Neural progenitor cell (in vitro differentiated cells): ENCODE measurements at regions not wholly inside any gene's neighbourhood (a gene's known extent, or its start where the extent isn't known, plus 50 kb on each side); places are given as distances from the start of the nearest gene placed in this dataset.

Experiments used
- DNase-seq: peaks from one replicate; pipeline ENCODE4 v3.0.0-alpha.2; 2016; ENCODE audit warnings: low spot score
- H2AFZ ChIP-seq: fragments of 200-600 bp; sonication (generic); replicated peaks from 2 replicates; pipeline ENCODE4 v1.6.1; 2016; ENCODE audit warnings: antibody characterized with exemption
- H3F3A ChIP-seq: fragments of 200-600 bp; sonication (generic); 2 replicates; pipeline ENCODE4 v1.6.1; 2016; ENCODE audit warnings: antibody characterized with exemption, low read depth
- H3K27ac ChIP-seq: fragments of 200-600 bp; sonication (generic); 2 replicates; pipeline ENCODE4 v1.5.1; 2016; ENCODE audit warnings: mild to moderate bottlenecking
- H3K27me3 ChIP-seq: fragments of 200-600 bp; sonication (generic); 2 replicates; pipeline ENCODE4 v1.6.1; 2016; ENCODE audit warnings: mild to moderate bottlenecking, moderate library complexity
- H3K36me3 ChIP-seq: fragments of 200-600 bp; sonication (generic); 2 replicates; pipeline ENCODE4 v1.5.1; 2016
- H3K4me1 ChIP-seq: fragments of 200-600 bp; sonication (generic); 2 replicates; pipeline ENCODE4 v1.6.1; 2016; ENCODE audit warnings: mixed run types
- H3K4me2 ChIP-seq: fragments of 200-600 bp; sonication (generic); 2 replicates; pipeline ENCODE4 v1.6.1; 2016
- H3K4me3 ChIP-seq: fragments of 200-600 bp; sonication (generic); 2 replicates; pipeline ENCODE4 v1.5.1; 2016
- H3K79me2 ChIP-seq: fragments of 200-600 bp; sonication (generic); 2 replicates; pipeline ENCODE4 v1.6.1; 2016; ENCODE audit warnings: low read depth
- H3K9ac ChIP-seq: fragments of 200-600 bp; sonication (generic); 2 replicates; pipeline ENCODE4 v1.6.1; 2016
- H3K9me3 ChIP-seq: fragments of 200-600 bp; sonication (generic); 2 replicates; pipeline ENCODE4 v1.5.1; 2016; ENCODE audit warnings: low read depth
- H4K20me1 ChIP-seq: fragments of 200-600 bp; sonication (generic); 2 replicates; pipeline ENCODE4 v1.6.1; 2016; ENCODE audit warnings: low read depth
- H3K27ac Mint-ChIP-seq: 3 replicates; pipeline ENCODE4 v1.8.0; 2021; ENCODE audit warnings: mixed read lengths
- H3K27me3 Mint-ChIP-seq: 2 replicates; pipeline ENCODE4 v1.8.0; 2022; ENCODE audit warnings: low read depth, mild to moderate bottlenecking, inconsistent platforms, moderate library complexity, mixed read lengths; ENCODE audit not compliant: insufficient read depth
- H3K36me3 Mint-ChIP-seq: 3 replicates; pipeline ENCODE4 v1.8.0; 2021; ENCODE audit warnings: mixed read lengths
- H3K4me1 Mint-ChIP-seq: 3 replicates; pipeline ENCODE4 v1.8.0; 2021; ENCODE audit warnings: mixed read lengths
- H3K4me3 Mint-ChIP-seq: 3 replicates; pipeline ENCODE4 v1.8.0; 2021; ENCODE audit warnings: mild to moderate bottlenecking, moderate library complexity, mixed read lengths
- H3K9me3 Mint-ChIP-seq: 3 replicates; pipeline ENCODE4 v1.8.0; 2020; ENCODE audit warnings: mixed read lengths
- CTCF ChIP-seq: fragments of 200-600 bp; sonication (generic); IDR thresholded peaks from 2 replicates; pipeline ENCODE4 v1.5.1; 2017; ENCODE audit warnings: antibody characterized with exemption, mild to moderate bottlenecking
- EZH2 ChIP-seq: fragments of 200-600 bp; sonication (generic); IDR thresholded peaks from 2 replicates; pipeline ENCODE4 v1.6.1; 2017; ENCODE audit warnings: antibody characterized with exemption, mild to moderate bottlenecking, moderate library complexity
- EZH2phosphoT487 ChIP-seq: fragments of 200-600 bp; sonication (generic); IDR thresholded peaks from 2 replicates; pipeline ENCODE4 v1.6.1; 2017; ENCODE audit warnings: antibody characterized with exemption

- H3K27ac Mint-ChIP-seq = no peak overlapping the region
- Histone ChIP-seq H3K36me3 (no peaks in the 10 kb centered on the region), H3K79me2 (no peaks in the 10 kb centered on the region), H3K4me1 (no peaks in the 10 kb centered on the region), H4K20me1 (no peaks in the 10 kb centered on the region), H3K9ac (no peak overlapping the region), H3K27me3 (no peaks in the 10 kb centered on the region), H3K4me3 (no peak overlapping the region), H3K9me3 (peaks cover 3% of the 10 kb centered on the region), H3F3A (no peaks in the 10 kb centered on the region), H3K4me2 (no peak overlapping the region), H2AFZ (no peak overlapping the region), H3K27ac (no peak overlapping the region)
- H3K36me3 Mint-ChIP-seq = no peaks in the 10 kb centered on the region
- TF ChIP-seq CTCF = no peak
- no peak for TF ChIP-seq EZH2
- TF ChIP-seq EZH2phosphoT487 = no peak
- H3K9me3 Mint-ChIP-seq = peaks cover 12% of the 10 kb centered on the region
- no peaks in the 10 kb centered on the region for H3K27me3 Mint-ChIP-seq
- no peak for DNase-seq
- H3K4me3 Mint-ChIP-seq = no peak overlapping the region
- peaks cover 3% of the 10 kb centered on the region for H3K4me1 Mint-ChIP-seq
These were observed 755.8 kb upstream of the LCORL start for GRCh38 chr4:18777190-18777930.

GRCh38 chr4:18767921-18768320 is 746.4 kb upstream of the LCORL start:
- H3K4me1 Mint-ChIP-seq = no peaks in the 10 kb centered on the region
- DNase-seq = no peak
- no peaks in the 10 kb centered on the region for H3K36me3 ChIP-seq
- no peak overlapping the region for H3K4me3 Mint-ChIP-seq
- no peaks in the 10 kb centered on the region for H3K36me3 Mint-ChIP-seq
- no peaks in the 10 kb centered on the region for H3K4me1 ChIP-seq
- TF ChIP-seq CTCF = no peak
- TF ChIP-seq EZH2phosphoT487 = no peak
- TF ChIP-seq EZH2 = no peak
- no peak overlapping the region for H2AFZ ChIP-seq
- H3K9me3 Mint-ChIP-seq = no peaks in the 10 kb centered on the region
- H3K9ac ChIP-seq = no peak overlapping the region
- H3F3A ChIP-seq = no peaks in the 10 kb centered on the region
- H3K9me3 ChIP-seq = no peaks in the 10 kb centered on the region
- no peaks in the 10 kb centered on the region for H3K27me3 Mint-ChIP-seq
- H3K27ac Mint-ChIP-seq = no peak overlapping the region
- no peak overlapping the region for H3K4me2 ChIP-seq
- H3K27me3 ChIP-seq = no peaks in the 10 kb centered on the region
- H3K79me2 ChIP-seq = no peaks in the 10 kb centered on the region
- no peak overlapping the region for H3K4me3 ChIP-seq
- no peak overlapping the region for H3K27ac ChIP-seq
- no peaks in the 10 kb centered on the region for H4K20me1 ChIP-seq

- TF ChIP-seq EZH2phosphoT487 = no peak
- TF ChIP-seq EZH2 = no peak
- TF ChIP-seq CTCF = no peak
- no peak overlapping the region for H3K4me3 ChIP-seq
- no peak overlapping the region for H3K9ac ChIP-seq
- no peaks in the 10 kb centered on the region for H3K4me1 ChIP-seq
- H3K27ac Mint-ChIP-seq = no peak overlapping the region
- no peaks in the 10 kb centered on the region for H3K27me3 Mint-ChIP-seq
- H3K79me2 ChIP-seq = no peaks in the 10 kb centered on the region
- H2AFZ ChIP-seq = no peak overlapping the region
- no peaks in the 10 kb centered on the region for H3K27me3 ChIP-seq
- H3K4me3 Mint-ChIP-seq = no peak overlapping the region
- H3K9me3 ChIP-seq = no peaks in the 10 kb centered on the region
- H3K4me2 ChIP-seq = no peak overlapping the region
- H4K20me1 ChIP-seq = no peaks in the 10 kb centered on the region
- H3K36me3 ChIP-seq = no peaks in the 10 kb centered on the region
- DNase-seq = no peak
- no peaks in the 10 kb centered on the region for H3K4me1 Mint-ChIP-seq
- H3K9me3 Mint-ChIP-seq = no peaks in the 10 kb centered on the region
- H3K27ac ChIP-seq = no peak overlapping the region
- no peaks in the 10 kb centered on the region for H3F3A ChIP-seq
- no peaks in the 10 kb centered on the region for H3K36me3 Mint-ChIP-seq
These were observed 735.1 kb upstream of the LCORL start for GRCh38 chr4:18756671-18757070.
